H9 (cell line): ENCODE measurements at regions not wholly inside any gene's neighbourhood (a gene's known extent, or its start where the extent isn't known, plus 50 kb on each side); places are given as distances from the start of the nearest gene placed in this dataset.

Experiments
- DNase-seq: peaks from one replicate; pipeline ENCODE4 v3.0.0-alpha.2; 2017
- H2AFZ ChIP-seq: one replicate; pipeline ENCODE4 v1.6.1; 2013; ENCODE audit warnings: mild to moderate bottlenecking, low read length, control low read depth, moderate library complexity
- H2AK5ac ChIP-seq: 2 replicates; pipeline ENCODE4 v1.6.1; 2013; ENCODE audit warnings: low read length, control low read depth, mixed read lengths; ENCODE audit not compliant: insufficient read length
- H2BK120ac ChIP-seq: one replicate; pipeline ENCODE4 v1.6.1; 2013; ENCODE audit warnings: low read depth, mild to moderate bottlenecking, low read length, control low read depth, inconsistent platforms; ENCODE audit not compliant: poor library complexity, severe bottlenecking
- H2BK12ac ChIP-seq: 2 replicates; pipeline ENCODE4 v1.6.1; 2013; ENCODE audit warnings: low read length, control low read depth, mixed read lengths, low read depth; ENCODE audit not compliant: insufficient read length
- H2BK15ac ChIP-seq: 2 replicates; pipeline ENCODE4 v1.6.1; 2013; ENCODE audit warnings: low read depth, low read length, control low read depth
- H2BK20ac ChIP-seq: one replicate; pipeline ENCODE4 v1.6.1; 2013; ENCODE audit warnings: low read depth, mild to moderate bottlenecking, low read length, control low read depth, inconsistent platforms; ENCODE audit not compliant: poor library complexity, severe bottlenecking
- H2BK5ac ChIP-seq: 2 replicates; pipeline ENCODE4 v1.6.1; 2013; ENCODE audit warnings: low read length, control low read depth, mixed read lengths; ENCODE audit not compliant: insufficient read length
- H3K14ac ChIP-seq: 2 replicates; pipeline ENCODE4 v1.6.1; 2013; ENCODE audit warnings: low read length, control low read depth; ENCODE audit not compliant: insufficient read depth
- H3K18ac ChIP-seq: 2 replicates; pipeline ENCODE4 v1.6.1; 2013; ENCODE audit warnings: low read depth, mild to moderate bottlenecking, mixed read lengths, low read length, control low read depth; ENCODE audit not compliant: insufficient read length
- H3K23ac ChIP-seq: 2 replicates; pipeline ENCODE4 v1.6.1; 2013; ENCODE audit warnings: low read length, control low read depth, mixed read lengths, low read depth; ENCODE audit not compliant: insufficient read length
- H3K23me2 ChIP-seq: 2 replicates; pipeline ENCODE4 v1.6.1; 2013; ENCODE audit warnings: low read depth, mild to moderate bottlenecking, mixed read lengths, low read length, control low read depth; ENCODE audit not compliant: insufficient read length, poor library complexity, severe bottlenecking
- H3K27ac ChIP-seq: 2 replicates; pipeline ENCODE4 v1.5.1; 2013; ENCODE audit warnings: low read length, control low read depth, mixed read lengths, low read depth; ENCODE audit not compliant: insufficient read length
- H3K27me3 ChIP-seq: 2 replicates; pipeline ENCODE4 v1.6.1; 2013; ENCODE audit warnings: low read length, control low read depth, inconsistent platforms; ENCODE audit not compliant: insufficient read depth
- H3K4ac ChIP-seq: 2 replicates; pipeline ENCODE4 v1.6.1; 2013; ENCODE audit warnings: low read depth, mild to moderate bottlenecking, control low read depth, inconsistent platforms, low read length, moderate library complexity
- H3K4me1 ChIP-seq: 2 replicates; pipeline ENCODE4 v1.6.1; 2013; ENCODE audit warnings: low read length, control low read depth, inconsistent platforms; ENCODE audit not compliant: insufficient read depth
- H3K4me2 ChIP-seq: 2 replicates; pipeline ENCODE4 v1.6.1; 2013; ENCODE audit warnings: low read length, control low read depth, mixed read lengths; ENCODE audit not compliant: insufficient read length, insufficient read depth
- H3K56ac ChIP-seq: 2 replicates; pipeline ENCODE4 v1.6.1; 2013; ENCODE audit warnings: low read depth, mild to moderate bottlenecking, mixed read lengths, low read length, control low read depth; ENCODE audit not compliant: insufficient read length
- H3K79me1 ChIP-seq: 2 replicates; pipeline ENCODE4 v1.6.1; 2013; ENCODE audit warnings: low read depth, mild to moderate bottlenecking, moderate library complexity, low read length, control low read depth, inconsistent platforms; ENCODE audit not compliant: insufficient read depth, poor library complexity, severe bottlenecking
- H3K79me2 ChIP-seq: 2 replicates; pipeline ENCODE4 v1.6.1; 2013; ENCODE audit warnings: low read length, control low read depth, inconsistent platforms; ENCODE audit not compliant: insufficient read depth
- H3K9ac ChIP-seq: 2 replicates; pipeline ENCODE4 v1.6.1; 2013; ENCODE audit warnings: low read length, control low read depth, mixed read lengths; ENCODE audit not compliant: insufficient read length; ENCODE audit errors: extremely low read depth
- H3K9me3 ChIP-seq: one replicate; pipeline ENCODE4 v1.6.1; 2013; ENCODE audit warnings: low read depth, low read length, inconsistent platforms; ENCODE audit not compliant: control insufficient read depth
- H3T11ph ChIP-seq: one replicate; pipeline ENCODE4 v1.6.1; 2013; ENCODE audit warnings: mild to moderate bottlenecking, low read length, control low read depth, inconsistent platforms
- H4K20me1 ChIP-seq: one replicate; pipeline ENCODE4 v1.6.1; 2013; ENCODE audit not compliant: control insufficient read depth, insufficient read length, insufficient read depth
- H4K5ac ChIP-seq: 2 replicates; pipeline ENCODE4 v1.6.1; 2013; ENCODE audit warnings: low read depth, mild to moderate bottlenecking, mixed read lengths, low read length, control low read depth; ENCODE audit not compliant: insufficient read length
- H4K8ac ChIP-seq: replicated peaks from 2 replicates; pipeline ENCODE4 v1.6.1; 2013; ENCODE audit warnings: low read length, control low read depth, mixed read lengths, low read depth; ENCODE audit not compliant: insufficient read length
- H4K91ac ChIP-seq: 2 replicates; pipeline ENCODE4 v1.6.1; 2013; ENCODE audit warnings: low read depth, mild to moderate bottlenecking, moderate library complexity, mixed read lengths, low read length, control low read depth; ENCODE audit not compliant: insufficient read length
- H3K27ac Mint-ChIP-seq, 3 experiments: 2 replicates in 2 of 3; 3 replicates in 1 of 3; pipeline ENCODE4 v1.8.0; 2020 to 2021; ENCODE audit warnings: mixed read lengths in 3 of 3, mild to moderate bottlenecking in 1 of 3, moderate library complexity in 1 of 3
- H3K27me3 Mint-ChIP-seq: 2 replicates; pipeline ENCODE4 v1.8.0; 2021; ENCODE audit warnings: low read depth, mild to moderate bottlenecking, moderate library complexity, mixed read lengths
- H3K36me3 Mint-ChIP-seq, 3 experiments: 2 replicates in 2 of 3; 3 replicates in 1 of 3; pipeline ENCODE4 v1.8.0; 2020 to 2021; ENCODE audit warnings: low read depth in 3 of 3, mixed read lengths in 3 of 3; ENCODE audit not compliant: insufficient read depth in 1 of 3
- H3K4me1 Mint-ChIP-seq, 2 experiments: 2 replicates each; pipeline ENCODE4 v1.8.0; 2020; ENCODE audit warnings: mixed read lengths in 2 of 2
- H3K4me3 Mint-ChIP-seq, 2 experiments: 2 replicates in 1 of 2; 3 replicates in 1 of 2; pipeline ENCODE4 v1.8.0; 2020 to 2021; ENCODE audit warnings: mild to moderate bottlenecking in 2 of 2, mixed read lengths in 2 of 2, moderate library complexity in 1 of 2
- H3K9me3 Mint-ChIP-seq, 2 experiments: 2 replicates in 1 of 2; 3 replicates in 1 of 2; pipeline ENCODE4 v1.8.0; 2020; ENCODE audit warnings: mild to moderate bottlenecking in 2 of 2, mixed read lengths in 2 of 2, moderate library complexity in 1 of 2
- CTCF ChIP-seq: fragments of 200-600 bp; sonication (generic); conservative IDR thresholded peaks from 3 replicates; pipeline ENCODE4 v1.8.0; 2021; ENCODE audit warnings: antibody characterized with exemption, mild to moderate bottlenecking
- WGBS: extraction: QIAGEN DNeasy Blood & Tissue Kit; methylation state at CpG from one replicate; pipeline ENCODE4 v1.1.7; 2013; ENCODE audit warnings: missing lambda C conversion rate, low lambda C conversion rate, mixed read lengths; ENCODE audit not compliant: insufficient read length; ENCODE audit errors: extremely low coverage; 5-methylcytosine and 5-hydroxymethylcytosine counted together

DNA sequence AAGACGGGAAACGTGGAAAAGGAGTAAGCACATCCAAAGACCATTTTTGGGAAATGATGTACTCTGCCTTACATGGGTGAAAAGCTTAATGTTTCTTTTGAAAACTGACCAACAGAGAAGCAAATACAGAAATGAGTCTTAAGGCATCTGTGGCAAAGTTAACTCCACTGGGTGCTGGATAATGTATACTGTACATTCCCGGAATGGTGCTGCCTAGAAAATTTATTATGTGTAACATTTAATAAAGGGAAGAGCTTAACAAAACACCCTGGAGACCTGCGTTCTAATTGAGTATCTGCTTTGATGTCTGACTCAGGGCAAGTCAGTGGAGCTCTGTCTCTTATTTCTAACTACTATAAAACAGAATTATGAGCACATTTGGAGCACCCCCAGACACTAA, 230.2 kb downstream of the MID1 start:
- H3K9me3 Mint-ChIP-seq: peaks cover 34 to 36% of the 10 kb centered on the region in 2 experiments
- Histone ChIP-seq H2AK5ac (no peak overlapping the region), H4K5ac (no peak overlapping the region), H3K23me2 (no peaks in the 10 kb centered on the region), H3K9ac (no peak overlapping the region), H2BK120ac (no peak overlapping the region), H3K4me1 (no peaks in the 10 kb centered on the region), H3K23ac (no peak overlapping the region), H3T11ph (no peak overlapping the region), H3K18ac (no peak overlapping the region), H3K9me3 (no peaks in the 10 kb centered on the region), H2BK12ac (no peak overlapping the region), H3K4me2 (no peak overlapping the region), H3K56ac (no peak overlapping the region), H2AFZ (no peak overlapping the region), H3K4ac (no peak overlapping the region), H2BK15ac (no peak overlapping the region), H3K14ac (no peak overlapping the region), H2BK20ac (no peak overlapping the region), H3K79me2 (no peaks in the 10 kb centered on the region), H3K27ac (no peak overlapping the region), H4K20me1 (no peaks in the 10 kb centered on the region), H4K8ac (no peak overlapping the region), H3K79me1 (no peaks in the 10 kb centered on the region), H2BK5ac (no peak overlapping the region), H3K27me3 (no peaks in the 10 kb centered on the region), H4K91ac (no peak overlapping the region)
- H3K4me1 Mint-ChIP-seq: peaks cover 6 to 13% of the 10 kb centered on the region in 2 experiments; a peak in 3 of 4 replicates
- TF ChIP-seq CTCF: no peak
- no peak overlapping the region for H3K4me3 Mint-ChIP-seq
- WGBS: no CpG with 5 or more reads among the region's 4 CpGs
- H3K27ac Mint-ChIP-seq: no peak overlapping the region
- no peak for DNase-seq
- peaks cover 2% of the 10 kb centered on the region; the same call in 1 of the 2 replicates for H3K27me3 Mint-ChIP-seq
- H3K36me3 Mint-ChIP-seq: peaks cover 0 to 5% (median 0%) of the 10 kb centered on the region in 3 experiments; a peak in 1 of 7 replicates
